Stimulated activated effector memory CD8-positive, alpha-beta T cell treated with anti-CD3 and anti-CD28 coated beads, Interleukin-12 subunit alpha, Interleukin-12 subunit beta, amount 100 ng/mL, for 72 hours (primary cell): ENCODE measurements at regions not wholly inside any gene's neighbourhood (a gene's known extent, or its start where the extent isn't known, plus 50 kb on each side); places are given as distances from the start of the nearest gene placed in this dataset.
A peak's percentile ranks its signal among the peaks of the same experiment; 100 is the strongest.

ENCODE experiments used
- ATAC-seq: fragments of 150-1000 bp; cut with Tn5 transposase; 2 replicates; pipeline ENCODE4 v1.10.0; 2021
- DNase-seq, 2 donors: peaks; one replicate each; pipeline ENCODE4 v3.0.0; 2021 to 2022; ENCODE audit warnings: low spot score in 2 of 2
- H3K27ac Mint-ChIP-seq: one replicate; pipeline ENCODE4 v1.8.0; 2022; ENCODE audit warnings: mild to moderate bottlenecking, mixed read lengths
- H3K36me3 Mint-ChIP-seq: one replicate; pipeline ENCODE4 v1.8.0; 2022; ENCODE audit warnings: mild to moderate bottlenecking, mixed read lengths
- H3K4me1 Mint-ChIP-seq: one replicate; pipeline ENCODE4 v1.8.0; 2022; ENCODE audit warnings: mixed read lengths
- H3K4me3 Mint-ChIP-seq: one replicate; pipeline ENCODE4 v1.8.0; 2022; ENCODE audit warnings: mild to moderate bottlenecking, mixed read lengths
- H3K9me3 Mint-ChIP-seq: one replicate; pipeline ENCODE4 v1.8.0; 2022; ENCODE audit warnings: mixed read lengths

- Mint-ChIP-seq H3K4me1 (no peaks in the 10 kb centered on the region), H3K4me3 (no peak overlapping the region), H3K9me3 (no peaks in the 10 kb centered on the region), H3K36me3 (no peaks in the 10 kb centered on the region), H3K27ac (no peak overlapping the region)
- no peak for ATAC-seq
- no peak for DNase-seq
Measured at GRCh38 chr2:238652771-238653157, 195.1 kb upstream of the TWIST2 start.

GRCh38 chr2:238653431-238654109 lies 194.3 kb upstream of the TWIST2 start:
- no peaks in the 10 kb centered on the region for H3K4me1 Mint-ChIP-seq
- H3K27ac Mint-ChIP-seq = no peak overlapping the region
- no peaks in the 10 kb centered on the region for H3K9me3 Mint-ChIP-seq
- ATAC-seq (no peak), DNase-seq (no peak)
- H3K4me3 Mint-ChIP-seq = no peak overlapping the region
- no peaks in the 10 kb centered on the region for H3K36me3 Mint-ChIP-seq

- H3K4me1 Mint-ChIP-seq = no peaks in the 10 kb centered on the region
- H3K4me3 Mint-ChIP-seq = no peak overlapping the region
- ATAC-seq (no peak), DNase-seq (no peak)
- H3K27ac Mint-ChIP-seq = no peak overlapping the region
- H3K36me3 Mint-ChIP-seq = no peaks in the 10 kb centered on the region
- no peaks in the 10 kb centered on the region for H3K9me3 Mint-ChIP-seq
Measured at GRCh38 chr2:238654479-238655197, 193.2 kb upstream of the TWIST2 start.

GRCh38 chr2:238655198-238655860 lies 192.6 kb upstream of the TWIST2 start:
- H3K4me3 Mint-ChIP-seq = no peak overlapping the region
- DNase-seq (no peak), ATAC-seq (no peak)
- no peak overlapping the region for H3K27ac Mint-ChIP-seq
- H3K9me3 Mint-ChIP-seq = no peaks in the 10 kb centered on the region
- no peaks in the 10 kb centered on the region for H3K4me1 Mint-ChIP-seq
- no peaks in the 10 kb centered on the region for H3K36me3 Mint-ChIP-seq

GRCh38 chr2:238655974-238656722 lies 191.7 kb upstream of the TWIST2 start:
- DNase-seq (no peak), ATAC-seq (no peak)
- H3K4me3 Mint-ChIP-seq = no peak overlapping the region
- H3K4me1 Mint-ChIP-seq = no peaks in the 10 kb centered on the region
- H3K9me3 Mint-ChIP-seq = no peaks in the 10 kb centered on the region
- H3K36me3 Mint-ChIP-seq = no peaks in the 10 kb centered on the region
- H3K27ac Mint-ChIP-seq = no peak overlapping the region

GRCh38 chr2:238657132-238658053 lies 190.5 kb upstream of the TWIST2 start:
- Mint-ChIP-seq H3K9me3 (no peaks in the 10 kb centered on the region), H3K4me3 (no peak overlapping the region), H3K4me1 (no peaks in the 10 kb centered on the region), H3K27ac (no peak overlapping the region), H3K36me3 (no peaks in the 10 kb centered on the region)
- DNase-seq (no peak), ATAC-seq (peak; percentile 29)

- H3K36me3 Mint-ChIP-seq = no peaks in the 10 kb centered on the region
- DNase-seq (no peak), ATAC-seq (no peak)
- no peak overlapping the region for H3K27ac Mint-ChIP-seq
- H3K4me1 Mint-ChIP-seq = no peaks in the 10 kb centered on the region
- no peaks in the 10 kb centered on the region for H3K9me3 Mint-ChIP-seq
- H3K4me3 Mint-ChIP-seq = no peak overlapping the region
Measured at GRCh38 chr2:238658054-238658407, 189.9 kb upstream of the TWIST2 start.

GRCh38 chr2:238658820-238659219 lies 189.1 kb upstream of the TWIST2 start:
- Mint-ChIP-seq H3K36me3 (no peaks in the 10 kb centered on the region), H3K27ac (no peak overlapping the region), H3K4me1 (no peaks in the 10 kb centered on the region), H3K9me3 (no peaks in the 10 kb centered on the region), H3K4me3 (no peak overlapping the region)
- ATAC-seq (no peak), DNase-seq (no peak)

GRCh38 chr2:238659231-238659630 lies 188.7 kb upstream of the TWIST2 start:
- Mint-ChIP-seq H3K9me3 (no peaks in the 10 kb centered on the region), H3K27ac (no peak overlapping the region), H3K36me3 (no peaks in the 10 kb centered on the region), H3K4me3 (no peak overlapping the region), H3K4me1 (no peaks in the 10 kb centered on the region)
- DNase-seq (no peak), ATAC-seq (no peak)

GRCh38 chr2:238663586-238663985 lies 184.3 kb upstream of the TWIST2 start:
- no peak overlapping the region for H3K4me3 Mint-ChIP-seq
- ATAC-seq (no peak), DNase-seq (no peak)
- H3K9me3 Mint-ChIP-seq = no peaks in the 10 kb centered on the region
- no peak overlapping the region for H3K27ac Mint-ChIP-seq
- no peaks in the 10 kb centered on the region for H3K36me3 Mint-ChIP-seq
- H3K4me1 Mint-ChIP-seq = no peaks in the 10 kb centered on the region

GRCh38 chr2:238665919-238666318 lies 182.0 kb upstream of the TWIST2 start:
- Mint-ChIP-seq H3K4me1 (no peaks in the 10 kb centered on the region), H3K4me3 (no peak overlapping the region), H3K27ac (no peak overlapping the region), H3K36me3 (no peaks in the 10 kb centered on the region), H3K9me3 (no peaks in the 10 kb centered on the region)
- DNase-seq = no peak
- ATAC-seq = no peak

- no peaks in the 10 kb centered on the region for H3K9me3 Mint-ChIP-seq
- no peaks in the 10 kb centered on the region for H3K36me3 Mint-ChIP-seq
- no peak for ATAC-seq
- H3K27ac Mint-ChIP-seq = no peak overlapping the region
- no peaks in the 10 kb centered on the region for H3K4me1 Mint-ChIP-seq
- DNase-seq = no peak
- H3K4me3 Mint-ChIP-seq = no peak overlapping the region
Measured at GRCh38 chr2:238666543-238666942, 181.3 kb upstream of the TWIST2 start.

GRCh38 chr2:238667008-238667407 lies 180.9 kb upstream of the TWIST2 start:
- Mint-ChIP-seq H3K27ac (no peak overlapping the region), H3K4me3 (no peak overlapping the region), H3K4me1 (no peaks in the 10 kb centered on the region), H3K9me3 (no peaks in the 10 kb centered on the region), H3K36me3 (no peaks in the 10 kb centered on the region)
- ATAC-seq (no peak), DNase-seq (no peak)

- Mint-ChIP-seq H3K9me3 (peaks cover 4% of the 10 kb centered on the region), H3K4me1 (no peaks in the 10 kb centered on the region)
- ATAC-seq = no peak
Measured at GRCh38 chr2:238667639-238668038, 180.2 kb upstream of the TWIST2 start.

GRCh38 chr2:238668426-238668825 lies 179.5 kb upstream of the TWIST2 start:
- no peak overlapping the region for H3K27ac Mint-ChIP-seq
- ATAC-seq (no peak), DNase-seq (peak in 1 of 2 donors; percentile 23)
- no peaks in the 10 kb centered on the region for H3K36me3 Mint-ChIP-seq
- no peaks in the 10 kb centered on the region for H3K4me1 Mint-ChIP-seq
- H3K4me3 Mint-ChIP-seq = no peak overlapping the region
- peaks cover 4% of the 10 kb centered on the region for H3K9me3 Mint-ChIP-seq

More at GRCh38 chr2:238667639-238668038, 180.2 kb upstream of the TWIST2 start:
- DNase-seq = no peak
- H3K36me3 Mint-ChIP-seq = no peaks in the 10 kb centered on the region
- no peak overlapping the region for H3K4me3 Mint-ChIP-seq
- H3K27ac Mint-ChIP-seq = no peak overlapping the region
